IPS-20b (cell line): ENCODE measurements at regions not wholly inside any gene's neighbourhood (a gene's known extent, or its start where the extent isn't known, plus 50 kb on each side); places are given as distances from the start of the nearest gene placed in this dataset.

Experiments
- H3K27ac ChIP-seq: one replicate; pipeline ENCODE4 v1.5.1; 2013; ENCODE audit warnings: low read length
- H3K27me3 ChIP-seq: 2 replicates; pipeline ENCODE4 v1.6.1; 2013; ENCODE audit warnings: mild to moderate bottlenecking, low read length, inconsistent platforms; ENCODE audit not compliant: insufficient read depth
- H3K36me3 ChIP-seq: 2 replicates; pipeline ENCODE4 v1.6.1; 2013; ENCODE audit warnings: low read depth, mild to moderate bottlenecking, inconsistent platforms, low read length, moderate library complexity; ENCODE audit not compliant: insufficient read depth
- H3K4me1 ChIP-seq: 2 replicates; pipeline ENCODE4 v1.6.1; 2013; ENCODE audit warnings: mild to moderate bottlenecking, control low read depth, inconsistent platforms, low read length, moderate library complexity; ENCODE audit not compliant: insufficient read depth
- H3K4me3 ChIP-seq: 2 replicates; pipeline ENCODE4 v1.5.1; 2013; ENCODE audit warnings: mild to moderate bottlenecking, low read length, inconsistent platforms
- H3K9ac ChIP-seq: 2 replicates; pipeline ENCODE4 v1.6.1; 2013; ENCODE audit warnings: low read depth, mild to moderate bottlenecking, inconsistent platforms, low read length, moderate library complexity
- H3K9me3 ChIP-seq: 2 replicates; pipeline ENCODE4 v1.6.1; 2013; ENCODE audit warnings: mild to moderate bottlenecking, low read depth, low read length, inconsistent platforms; ENCODE audit not compliant: insufficient read depth

DNA sequence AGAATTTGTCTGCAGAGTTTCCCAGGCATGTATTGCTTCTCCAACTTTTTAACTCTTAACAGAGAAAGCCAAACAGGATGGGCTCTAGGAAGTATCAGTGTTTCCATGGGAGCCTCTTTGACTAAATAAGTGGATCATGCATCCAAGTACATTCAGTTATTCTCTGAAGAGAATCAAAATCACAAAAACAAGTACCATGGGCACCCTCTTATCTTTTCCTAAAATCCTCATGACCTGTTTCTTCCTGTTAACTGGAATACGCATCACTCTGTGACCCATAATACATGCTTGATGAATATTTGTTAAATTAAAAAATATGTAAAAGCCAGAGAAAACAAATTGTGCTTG is 186.9 kb upstream of the MGMT start:
- peaks cover 8% of the 10 kb centered on the region for H3K9me3 ChIP-seq
- H3K36me3 ChIP-seq: no peaks in the 10 kb centered on the region
- H3K27me3 ChIP-seq: no peaks in the 10 kb centered on the region
- no peak overlapping the region for H3K9ac ChIP-seq
- no peak overlapping the region for H3K4me3 ChIP-seq
- H3K4me1 ChIP-seq: no peaks in the 10 kb centered on the region; the same call in 1 of the 2 replicates
- H3K27ac ChIP-seq: no peak overlapping the region

DNA sequence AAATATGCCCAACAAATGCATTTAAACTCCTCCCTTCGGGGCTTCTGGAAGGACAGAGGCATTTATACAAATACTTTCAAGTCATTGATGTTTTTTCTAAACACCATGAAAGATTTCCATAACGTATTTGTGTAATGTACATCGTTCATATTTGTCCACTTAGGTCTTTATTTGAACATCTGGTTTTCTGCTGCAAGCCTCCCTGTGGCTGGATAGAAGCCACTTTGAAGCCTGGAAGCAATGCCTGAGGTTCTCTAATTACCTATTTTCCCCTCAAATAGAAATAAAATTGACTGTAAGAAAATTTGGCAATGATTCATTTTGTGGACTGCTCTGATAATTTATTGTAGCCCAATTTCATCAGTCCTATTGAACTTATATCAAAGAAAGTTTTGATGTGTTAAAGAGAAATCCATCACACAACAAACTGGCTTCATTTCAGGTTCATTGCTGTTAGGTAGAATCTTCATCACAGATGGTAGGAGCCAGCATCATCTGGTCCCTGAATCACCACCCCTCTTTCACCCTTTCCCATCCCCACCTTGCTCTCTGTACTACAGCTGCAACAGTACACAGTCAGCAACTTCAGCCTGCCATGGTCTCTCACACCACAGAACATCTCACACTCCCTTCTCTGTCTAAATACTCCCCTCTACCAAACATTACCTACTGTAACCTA is 186.0 kb upstream of the MGMT start:
- peaks cover 8% of the 10 kb centered on the region for H3K9me3 ChIP-seq
- no peaks in the 10 kb centered on the region for H3K4me1 ChIP-seq
- no peak overlapping the region for H3K9ac ChIP-seq
- H3K4me3 ChIP-seq: no peak overlapping the region
- no peaks in the 10 kb centered on the region for H3K36me3 ChIP-seq
- H3K27ac ChIP-seq: no peak overlapping the region
- no peaks in the 10 kb centered on the region for H3K27me3 ChIP-seq

DNA sequence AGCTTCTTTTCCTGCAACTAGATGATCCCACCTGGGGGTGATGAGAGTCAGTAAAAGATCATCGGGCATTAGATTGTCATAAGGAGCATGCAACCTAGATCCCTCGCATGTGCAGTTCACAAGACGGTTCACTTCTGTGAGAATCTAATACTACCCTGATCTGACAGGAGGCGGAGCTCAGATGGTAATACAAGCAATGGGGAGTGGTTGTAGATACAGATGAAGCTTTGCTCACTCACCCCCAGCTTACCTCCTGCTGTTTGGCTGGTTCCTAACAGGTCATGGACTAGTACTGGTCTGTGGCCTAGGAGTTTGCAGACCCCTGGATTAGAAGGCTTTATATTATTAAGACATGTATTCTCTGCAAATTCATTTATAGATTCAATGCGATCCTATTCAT is 181.6 kb upstream of the MGMT start:
- Histone ChIP-seq H3K4me3 (no peak overlapping the region), H3K36me3 (no peaks in the 10 kb centered on the region), H3K9ac (no peak overlapping the region), H3K27me3 (no peaks in the 10 kb centered on the region), H3K4me1 (no peaks in the 10 kb centered on the region), H3K27ac (no peak overlapping the region), H3K9me3 (peaks cover 8% of the 10 kb centered on the region)

DNA sequence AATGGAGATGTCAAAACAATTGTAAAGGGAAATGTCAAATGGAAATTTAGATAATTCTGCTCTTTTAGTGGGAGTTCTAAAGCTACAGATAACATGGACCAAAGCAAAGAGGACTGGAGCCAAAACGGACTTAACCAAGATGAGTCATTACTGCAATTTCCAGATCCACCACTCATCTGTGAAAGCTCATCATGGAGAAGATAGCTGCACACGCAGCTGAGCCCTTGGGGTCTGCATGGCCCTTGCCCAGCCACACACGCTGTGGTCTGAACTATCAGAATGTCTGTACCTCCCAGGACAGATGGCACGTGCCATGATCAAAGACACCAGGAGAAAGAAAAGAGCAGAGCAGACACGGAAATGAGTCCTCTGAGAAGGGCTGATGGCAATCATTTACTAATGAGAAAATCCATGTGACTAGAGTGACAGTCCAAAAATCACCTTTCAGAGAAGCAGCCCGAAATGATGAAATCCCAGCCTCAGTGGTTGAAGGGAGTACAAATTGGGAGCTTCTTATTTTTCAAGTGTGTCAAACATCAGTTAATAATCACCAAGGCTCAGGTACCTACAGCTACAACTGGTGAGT is 177.9 kb upstream of the MGMT start:
- H3K9ac ChIP-seq: no peak overlapping the region
- H3K4me1 ChIP-seq: no peaks in the 10 kb centered on the region

DNA sequence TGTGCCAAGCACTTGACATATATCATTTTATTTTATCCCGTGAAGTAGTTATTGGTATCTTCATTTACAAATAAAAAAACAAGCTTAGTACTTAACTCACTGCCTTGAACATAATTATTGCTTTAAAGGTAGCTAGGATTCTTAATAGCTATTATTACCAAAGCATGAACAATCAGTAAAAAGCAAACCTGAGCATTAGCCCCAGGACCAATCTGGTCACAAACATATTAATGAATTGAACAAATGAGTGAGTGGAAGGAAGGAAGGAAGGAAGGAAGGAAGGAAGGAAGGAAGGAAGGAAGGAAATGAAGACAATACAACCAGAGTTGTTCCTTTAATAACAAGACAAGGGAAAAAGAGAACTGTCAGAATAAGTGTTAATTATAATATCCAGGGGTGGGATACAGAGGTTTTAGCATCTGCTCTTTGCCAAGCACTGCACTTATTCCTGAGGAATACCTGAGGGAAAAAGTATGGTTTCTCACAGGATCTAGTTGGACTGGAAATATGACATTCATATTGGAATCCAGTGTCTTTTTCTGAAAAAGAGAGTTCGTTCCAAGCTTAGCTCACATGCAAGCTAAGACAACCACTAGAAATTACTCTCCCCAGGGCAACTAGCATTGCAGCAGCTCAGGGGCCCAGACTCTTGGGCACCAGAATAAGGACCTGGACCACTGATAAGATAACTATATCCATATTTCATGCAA is 172.9 kb upstream of the MGMT start:
- Histone ChIP-seq H3K4me3 (no peak overlapping the region), H3K9ac (no peak overlapping the region), H3K4me1 (no peaks in the 10 kb centered on the region), H3K27ac (no peak overlapping the region), H3K36me3 (no peaks in the 10 kb centered on the region), H3K9me3 (no peaks in the 10 kb centered on the region), H3K27me3 (no peaks in the 10 kb centered on the region)

More for the DNA sequence above, 177.9 kb upstream of the MGMT start:
- H3K36me3 ChIP-seq: no peaks in the 10 kb centered on the region
- no peak overlapping the region for H3K4me3 ChIP-seq
- H3K9me3 ChIP-seq: no peaks in the 10 kb centered on the region
- no peak overlapping the region for H3K27ac ChIP-seq
- H3K27me3 ChIP-seq: no peaks in the 10 kb centered on the region

DNA sequence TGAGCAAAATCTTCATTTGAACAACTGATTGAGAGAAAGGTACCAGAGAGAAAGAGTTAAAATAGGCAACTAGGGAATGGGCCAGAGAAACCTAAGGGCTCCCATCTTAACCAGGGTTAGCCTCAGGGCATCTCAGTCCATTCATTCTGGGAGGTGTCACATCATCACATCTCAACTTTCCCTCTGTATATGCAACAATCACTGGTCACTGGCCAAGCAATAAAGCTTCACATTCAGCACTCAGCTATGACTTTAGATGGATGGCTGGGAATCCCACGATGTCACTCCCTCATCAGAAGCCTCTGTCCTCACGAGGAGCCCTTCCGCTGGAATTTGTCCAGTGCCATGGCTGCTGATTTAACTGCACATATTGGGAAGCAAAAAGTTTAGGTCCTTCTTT is 172.1 kb upstream of the MGMT start:
- H3K4me1 ChIP-seq: no peaks in the 10 kb centered on the region
- H3K4me3 ChIP-seq: no peak overlapping the region
- H3K9ac ChIP-seq: no peak overlapping the region
- H3K9me3 ChIP-seq: no peaks in the 10 kb centered on the region
- H3K27ac ChIP-seq: no peak overlapping the region
- no peaks in the 10 kb centered on the region for H3K27me3 ChIP-seq
- H3K36me3 ChIP-seq: no peaks in the 10 kb centered on the region

DNA sequence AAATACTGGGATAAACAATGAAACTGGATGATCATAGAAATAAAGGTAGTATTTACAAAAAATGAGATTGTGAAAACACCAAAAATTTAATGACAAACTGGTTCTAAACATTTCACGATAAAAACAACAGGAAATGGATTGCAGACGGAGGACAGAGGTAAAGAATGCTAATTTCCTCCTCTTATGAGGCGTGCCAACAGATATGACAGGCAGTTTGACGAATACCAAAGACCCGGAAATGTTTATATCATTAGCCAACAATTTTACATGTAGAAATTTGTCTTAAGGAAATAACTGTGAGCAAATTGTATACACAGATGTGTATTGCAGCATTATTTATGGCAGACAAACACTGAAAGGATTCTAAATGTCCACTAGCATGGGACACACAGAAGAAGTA is 162.0 kb upstream of the MGMT start:
- Histone ChIP-seq H3K27ac (no peak overlapping the region), H3K4me1 (no peaks in the 10 kb centered on the region), H3K4me3 (no peak overlapping the region), H3K9me3 (no peaks in the 10 kb centered on the region), H3K9ac (no peak overlapping the region), H3K36me3 (no peaks in the 10 kb centered on the region), H3K27me3 (no peaks in the 10 kb centered on the region)

DNA sequence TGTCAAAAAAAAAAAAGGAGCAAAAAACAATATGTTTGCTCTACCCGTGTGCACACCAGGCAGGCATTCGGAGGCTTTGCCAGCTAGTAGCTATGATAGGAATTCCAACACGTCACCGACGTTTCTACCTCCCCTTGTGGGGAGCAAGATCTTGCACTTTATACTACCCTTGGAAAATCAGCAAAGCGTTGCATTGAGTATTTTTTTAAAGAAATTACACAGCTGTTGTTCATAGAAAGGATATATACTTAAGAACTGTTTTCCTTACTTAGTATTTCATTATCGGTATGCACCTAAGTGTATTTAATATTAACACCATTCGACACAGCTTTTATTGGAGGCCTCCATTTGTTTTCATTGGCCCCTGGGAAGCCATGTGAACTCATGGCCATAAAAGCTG is 159.9 kb upstream of the MGMT start:
- H3K9me3 ChIP-seq: no peaks in the 10 kb centered on the region
- no peak overlapping the region for H3K4me3 ChIP-seq
- no peaks in the 10 kb centered on the region for H3K27me3 ChIP-seq
- no peak overlapping the region for H3K27ac ChIP-seq
- no peaks in the 10 kb centered on the region for H3K4me1 ChIP-seq
- no peaks in the 10 kb centered on the region for H3K36me3 ChIP-seq
- H3K9ac ChIP-seq: no peak overlapping the region

DNA sequence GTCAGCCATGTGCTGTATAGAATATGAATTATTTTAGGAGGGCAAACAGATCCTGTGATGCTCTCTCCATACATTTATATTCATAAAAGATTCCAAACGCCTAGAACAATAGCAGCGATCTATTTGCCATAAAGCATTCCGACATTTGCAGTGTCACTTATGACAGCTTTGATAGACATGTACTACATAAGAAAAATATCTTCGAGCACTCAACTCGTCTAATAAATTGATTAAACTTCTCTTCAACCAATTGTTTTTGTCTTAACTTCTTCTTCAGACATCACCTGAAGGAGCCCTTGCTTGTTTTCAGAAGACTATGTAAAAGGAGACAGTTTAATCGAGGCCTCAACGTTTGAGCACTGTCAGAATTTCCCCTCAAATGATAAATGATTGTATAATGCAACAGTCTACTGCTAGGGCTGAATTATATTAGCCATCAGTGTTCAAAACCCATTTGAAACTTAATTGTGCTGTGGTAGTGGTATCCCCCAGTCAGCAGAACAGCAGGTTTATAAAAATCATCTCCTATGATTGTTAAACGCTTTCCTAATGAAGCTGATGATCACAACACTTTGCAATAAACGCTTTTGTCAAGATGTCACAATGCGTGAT is 158.0 kb upstream of the MGMT start:
- H3K36me3 ChIP-seq: no peaks in the 10 kb centered on the region
- no peak overlapping the region for H3K27ac ChIP-seq
- no peak overlapping the region for H3K9ac ChIP-seq
- no peaks in the 10 kb centered on the region for H3K9me3 ChIP-seq
- no peaks in the 10 kb centered on the region for H3K4me1 ChIP-seq
- no peaks in the 10 kb centered on the region for H3K27me3 ChIP-seq
- no peak overlapping the region for H3K4me3 ChIP-seq

DNA sequence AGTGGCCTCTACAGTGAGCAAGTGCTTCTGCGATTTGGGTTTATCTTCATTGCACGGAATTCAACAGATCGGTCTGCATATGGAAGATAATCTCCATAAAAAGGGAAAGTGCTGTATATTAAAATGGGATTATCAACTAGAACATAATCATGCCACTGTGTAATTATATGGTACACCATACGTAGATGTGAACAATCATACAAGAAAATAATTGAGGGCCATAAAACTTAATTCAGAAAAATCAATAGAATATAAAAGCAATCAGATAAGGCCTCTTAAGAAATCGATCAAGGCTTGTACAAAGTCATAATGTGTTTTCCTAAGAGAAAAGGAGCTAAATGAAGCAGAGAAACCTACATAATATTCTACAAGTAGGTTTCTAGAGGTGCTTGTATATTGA is 157.5 kb upstream of the MGMT start:
- Histone ChIP-seq H3K27me3 (no peaks in the 10 kb centered on the region), H3K9ac (no peak overlapping the region), H3K4me1 (no peaks in the 10 kb centered on the region), H3K4me3 (no peak overlapping the region), H3K9me3 (no peaks in the 10 kb centered on the region), H3K36me3 (no peaks in the 10 kb centered on the region), H3K27ac (no peak overlapping the region)

DNA sequence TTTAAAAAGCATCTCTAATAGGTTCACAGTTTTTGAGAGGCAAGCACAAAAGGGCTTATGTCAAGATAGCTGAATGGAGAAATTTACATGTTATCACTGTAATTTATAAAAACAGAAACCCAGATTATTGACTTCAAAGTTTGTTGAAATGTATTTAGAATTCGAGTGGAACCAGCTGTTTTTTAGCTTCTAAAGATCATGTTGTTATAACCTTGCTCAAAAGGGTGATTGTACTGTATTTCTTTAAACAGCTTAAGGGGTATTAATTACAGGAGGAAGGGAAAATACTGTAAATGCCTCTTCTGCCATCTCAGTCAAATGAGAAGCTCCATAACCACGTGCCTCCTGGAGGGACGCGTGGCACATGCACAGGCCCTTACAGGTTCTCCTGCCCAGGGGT is 156.2 kb upstream of the MGMT start:
- no peak overlapping the region for H3K9ac ChIP-seq
- H3K27me3 ChIP-seq: no peaks in the 10 kb centered on the region
- H3K9me3 ChIP-seq: no peaks in the 10 kb centered on the region
- H3K4me3 ChIP-seq: no peak overlapping the region
- H3K36me3 ChIP-seq: no peaks in the 10 kb centered on the region
- H3K27ac ChIP-seq: no peak overlapping the region
- H3K4me1 ChIP-seq: no peaks in the 10 kb centered on the region

DNA sequence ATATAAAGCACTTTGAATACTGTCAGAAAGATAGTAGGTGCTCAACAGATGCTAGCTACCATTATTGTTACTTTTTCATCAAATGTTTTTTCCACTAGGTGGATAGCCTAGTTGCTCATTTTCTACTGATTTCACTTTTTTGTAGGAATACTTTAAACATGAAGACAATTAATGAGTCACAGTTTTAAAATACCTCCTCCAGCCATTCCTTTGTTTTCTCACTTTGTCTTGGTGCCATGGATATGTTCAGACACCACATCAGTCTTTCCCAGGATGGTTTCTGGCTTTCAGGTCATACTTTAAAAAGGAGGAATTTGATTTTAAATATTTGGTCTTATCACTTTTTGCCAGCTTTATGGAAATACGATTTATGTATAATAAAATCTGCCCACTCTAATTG is 147.1 kb upstream of the MGMT start:
- Histone ChIP-seq H3K9me3 (peaks cover 9% of the 10 kb centered on the region), H3K4me1 (peaks cover 10% of the 10 kb centered on the region), H3K27me3 (no peaks in the 10 kb centered on the region), H3K4me3 (no peak overlapping the region), H3K27ac (no peak overlapping the region), H3K9ac (no peak overlapping the region), H3K36me3 (no peaks in the 10 kb centered on the region)
